A549 (cell line): ENCODE measurements at regions not wholly inside any gene's neighbourhood (a gene's known extent, or its start where the extent isn't known, plus 50 kb on each side); places are given as distances from the start of the nearest gene placed in this dataset.

ENCODE experiments used
- ATAC-seq, 2 experiments: fragments of 200-7000 bp in 1 of 2; fragments of >200 bp in 1 of 2; cut with Nextera tagmentation in 1 of 2; cut with Tn5 transposase in 1 of 2; 3 replicates each; pipeline versions ENCODE4 v1.8.0 to v1.9.1; 2018 to 2020; ENCODE audit warnings: mild to moderate bottlenecking in 1 of 2, moderate library complexity in 1 of 2
- CTCF ChIA-PET: fragments of 300-600 bp; sonication (Branson Sonifier 250); formaldehyde crosslinking; extraction: SDS; loops from one replicate; lab custom pipeline; 2021; ENCODE audit warnings: antibody characterized with exemption, inconsistent platforms; lab: Yijun Ruan, JAX
- POLR2A ChIA-PET: fragments of 350-600 bp; formaldehyde crosslinking; extraction: SDS; loops from one replicate; lab custom pipeline; 2021; ENCODE audit warnings: antibody characterized with exemption, inconsistent platforms; lab: Yijun Ruan, JAX
- DNase-seq, 2 experiments: peaks; one replicate each; pipeline versions ENCODE4 v3.0.0 to v3.0.0-alpha.2; 2011 to 2016; ENCODE audit warnings: low read depth in 1 of 2, low spot score in 1 of 2
- FAIRE-seq: peaks from 2 replicates; lab custom pipeline; 2011; peaks lifted over from hg19 to GRCh38; lab: Jason Lieb, UNC
- H3K27ac ChIP-seq, 2 experiments: fragments of >200 bp; sonication (Bioruptor Twin); formaldehyde crosslinking; 3 replicates each; pipeline ENCODE4 v1.5.1; 2016 to 2017
- H3K4me1 ChIP-seq: fragments of >200 bp; sonication (Bioruptor Twin); formaldehyde crosslinking; 3 replicates; pipeline ENCODE4 v1.6.1; 2016
- H3K4me2 ChIP-seq: fragments of >200 bp; sonication (Bioruptor Twin); formaldehyde crosslinking; 3 replicates; pipeline ENCODE4 v1.6.1; 2016
- H3K4me3 ChIP-seq: fragments of >200 bp; sonication (Bioruptor Twin); formaldehyde crosslinking; 3 replicates; pipeline ENCODE4 v1.5.1; 2016
- H3K9me3 ChIP-seq: fragments of >200 bp; sonication (Bioruptor Twin); formaldehyde crosslinking; 3 replicates; pipeline ENCODE4 v1.6.1; 2016
- CTCF ChIP-seq: fragments of >200 bp; sonication (Bioruptor Twin); formaldehyde crosslinking; IDR thresholded peaks from 3 replicates; pipeline ENCODE4 v1.5.1; 2016
- ELK1 ChIP-seq: fragments of 150-350 bp; IDR thresholded peaks from 2 replicates; pipeline ENCODE4 v1.6.1; 2014; ENCODE audit warnings: low read depth, mild to moderate bottlenecking, low read length
- ESRRA ChIP-seq: fragments of 150-350 bp; IDR thresholded peaks from 2 replicates; pipeline ENCODE4 v1.6.1; 2014; ENCODE audit warnings: mild to moderate bottlenecking, low read length, borderline replicate concordance
- FOSL2 ChIP-seq, 2 experiments: fragments of 450-650 bp in 1 of 2; fragments of >200 bp in 1 of 2; sonication (Bioruptor Twin) in 1 of 2; formaldehyde crosslinking; IDR thresholded peaks; 2 replicates each; pipeline versions ENCODE4 v1.5.0 to v1.6.1; 2016 to 2020; ENCODE audit warnings: mild to moderate bottlenecking in 1 of 2, moderate library complexity in 1 of 2
- HDAC2 ChIP-seq: fragments of 200-600 bp; sonication (generic); IDR thresholded peaks from 2 replicates; pipeline ENCODE4 v1.6.1; 2016
- HEYL ChIP-seq: fragments of 250-450 bp; sonication (Bioruptor Pico); IDR thresholded peaks from 2 replicates; pipeline ENCODE4 v1.8.0; 2021; ENCODE audit warnings: mild to moderate bottlenecking, moderate library complexity
- HMGXB4 ChIP-seq: fragments of 250-450 bp; sonication (Bioruptor Pico); IDR thresholded peaks from 2 replicates; pipeline ENCODE4 v1.5.0; 2021; ENCODE audit warnings: mild to moderate bottlenecking, moderate library complexity, borderline replicate concordance
- HOXB13 ChIP-seq: fragments of 250-450 bp; sonication (Bioruptor Pico); IDR thresholded peaks from 2 replicates; pipeline ENCODE4 v1.5.0; 2020; ENCODE audit warnings: low read depth, mild to moderate bottlenecking, moderate library complexity
- MAFK ChIP-seq: fragments of 450-650 bp; IDR thresholded peaks from 2 replicates; pipeline ENCODE4 v1.6.1; 2014; ENCODE audit not compliant: partially characterized antibody
- MAX ChIP-seq: IDR thresholded peaks from 2 replicates; pipeline ENCODE4 v1.6.1; 2012
- MAZ ChIP-seq: fragments of 150-350 bp; IDR thresholded peaks from 2 replicates; pipeline ENCODE4 v1.6.1; 2014; ENCODE audit warnings: antibody characterized with exemption, low read depth, low read length, borderline replicate concordance
- MYC ChIP-seq: IDR thresholded peaks from 2 replicates; pipeline ENCODE4 v1.6.1; 2012; ENCODE audit warnings: mild to moderate bottlenecking, inconsistent platforms, low read length, improper control_type of control experiment, borderline replicate concordance
- NFE2L2 ChIP-seq: fragments of 150-350 bp; conservative IDR thresholded peaks from 2 replicates; pipeline ENCODE4 v1.6.1; 2014; ENCODE audit warnings: low read length
- NR3C1 ChIP-seq: fragments of >200 bp; sonication (Bioruptor Twin); formaldehyde crosslinking; IDR thresholded peaks from 3 replicates; pipeline ENCODE4 v1.6.1; 2017
- PHF8 ChIP-seq: fragments of 200-600 bp; sonication (generic); IDR thresholded peaks from 2 replicates; pipeline ENCODE4 v1.6.1; 2016; ENCODE audit warnings: low read depth, mild to moderate bottlenecking, antibody characterized with exemption, moderate library complexity, borderline replicate concordance
- RAD21 ChIP-seq, 2 experiments: fragments of >200 bp in 1 of 2; sonication (Bioruptor Twin) in 1 of 2; formaldehyde crosslinking in 1 of 2; IDR thresholded peaks in 1 of 2; conservative IDR thresholded peaks in 1 of 2; 2 replicates in 1 of 2; 3 replicates in 1 of 2; pipeline ENCODE4 v1.6.1; 2012 to 2018; ENCODE audit warnings: inconsistent platforms in 1 of 2
- RFX5 ChIP-seq: fragments of 450-650 bp; IDR thresholded peaks from 2 replicates; pipeline ENCODE4 v1.7.1; 2014; ENCODE audit warnings: antibody characterized with exemption, mild to moderate bottlenecking, moderate library complexity
- RNF2 ChIP-seq: fragments of 200-600 bp; sonication (generic); IDR thresholded peaks from 2 replicates; pipeline ENCODE4 v1.6.1; 2016; ENCODE audit warnings: low read depth, mild to moderate bottlenecking, antibody characterized with exemption, moderate library complexity, borderline replicate concordance
- SMC3 ChIP-seq: fragments of >200 bp; sonication (Bioruptor Twin); formaldehyde crosslinking; IDR thresholded peaks from 3 replicates; pipeline ENCODE4 v1.6.1; 2018; ENCODE audit warnings: inconsistent platforms
- TP53 ChIP-seq: fragments of 250-450 bp; sonication (Bioruptor Pico); IDR thresholded peaks from 2 replicates; pipeline ENCODE4 v1.5.0; 2021; ENCODE audit warnings: mild to moderate bottlenecking, moderate library complexity
- USF2 ChIP-seq: fragments of 450-650 bp; IDR thresholded peaks from 2 replicates; pipeline ENCODE4 v1.6.1; 2014; ENCODE audit warnings: antibody characterized with exemption
- ZC3H11A ChIP-seq: fragments of 450-650 bp; IDR thresholded peaks from 2 replicates; pipeline ENCODE4 v1.6.1; 2014; ENCODE audit warnings: antibody characterized with exemption, mild to moderate bottlenecking
- ZFP36 ChIP-seq: fragments of 450-650 bp; IDR thresholded peaks from 2 replicates; pipeline ENCODE4 v1.6.1; 2014; ENCODE audit warnings: borderline replicate concordance; ENCODE audit not compliant: partially characterized antibody
- ZSCAN20 ChIP-seq: fragments of 250-450 bp; sonication (Bioruptor Pico); IDR thresholded peaks from 2 replicates; pipeline ENCODE4 v1.8.0; 2022; ENCODE audit warnings: mild to moderate bottlenecking, moderate library complexity
- WGBS: methylation state at CpG from one replicate; pipeline ENCODE4 v1.1.6; 2017; ENCODE audit errors: missing lambda C conversion rate; 5-methylcytosine and 5-hydroxymethylcytosine counted together

- Histone ChIP-seq H3K4me2 (no peak overlapping the region), H3K9me3 (no peaks in the 10 kb centered on the region), H3K4me1 (peaks cover 43% of the 10 kb centered on the region), H3K27ac (no peak overlapping the region), H3K4me3 (no peak overlapping the region)
- WGBS, result 66% methylated on average over 4 of the region's 5 CpGs
- no peak for TF ChIP-seq HMGXB4 (CRISPR knock-in tag)
- no peak for TF ChIP-seq ELK1
- TF ChIP-seq RNF2, result no peak
- no peak for TF ChIP-seq SMC3
- no peak for TF ChIP-seq NR3C1
- no peak for TF ChIP-seq MAFK
- no peak for TF ChIP-seq RFX5
- no peak for TF ChIP-seq HEYL (CRISPR knock-in tag)
- ATAC-seq (no peak), DNase-seq (no peak), FAIRE-seq (no peak)
- ChIA-PET POLR2A (no interaction called here), CTCF (interaction anchor here (1.4 kb wide), 1 partner anchor 16 kb away, joined by 3 read pairs; no protein-coding TSS in a partner anchor)
Measured at GRCh38 chr9:89996116-89996515, 391.3 kb downstream of the GADD45G start.

GRCh38 chr9:89996773-89997172 lies 392.0 kb downstream of the GADD45G start:
- H3K9me3 ChIP-seq, result no peaks in the 10 kb centered on the region
- ChIA-PET POLR2A (no interaction called here), CTCF (no interaction called here)
- peak in 1 of 2 experiments; percentile 44 for DNase-seq
- FAIRE-seq, result no peak
- ATAC-seq, result no peak
- WGBS, result 77% methylated on average over 3 of the region's 3 CpGs
- H3K4me2 ChIP-seq, result 0 out of 3 replicates have a peak overlapping the region, but pooled peaks have one; percentile 29
- no peak overlapping the region for H3K27ac ChIP-seq
- H3K4me3 ChIP-seq, result no peak overlapping the region
- no peak for TF ChIP-seq HDAC2
- TF ChIP-seq SMC3, result peak; percentile 37; the same call in 2 of the 3 replicates
- TF ChIP-seq RAD21 (conservative IDR thresholded peaks at IDR 0.05 in 1 of 2, IDR thresholded peaks at IDR 0.05 in 1 of 2), result peak; percentile 25 to 43; a peak in 4 of 5 replicates
- TF ChIP-seq TP53, result no peak
- no peak for TF ChIP-seq NFE2L2
- TF ChIP-seq MYC, result no peak
- TF ChIP-seq ESRRA, result no peak
- TF ChIP-seq CTCF, result peak; percentile 21; the same call in 1 of the 3 replicates
- TF ChIP-seq MAX, result no peak
- no peak for TF ChIP-seq ZC3H11A
- H3K4me1 ChIP-seq, result peaks cover 44% of the 10 kb centered on the region

GRCh38 chr9:89998633-89999032 lies 393.8 kb downstream of the GADD45G start:
- Histone ChIP-seq H3K27ac (peak overlapping the region in 1 of 2 experiments; percentile 85; a peak in 1 of 6 replicates), H3K4me2 (no peak overlapping the region), H3K4me3 (no peak overlapping the region), H3K4me1 (peaks cover 39% of the 10 kb centered on the region), H3K9me3 (no peaks in the 10 kb centered on the region)
- ChIA-PET CTCF (interaction anchor here (0.6 to 1.2 kb wide), 5 partner anchors 16 to 927 kb away, joined by 3 read pairs; no protein-coding TSS in a partner anchor), POLR2A (no interaction called here)
- 95% methylated on average over 3 of the region's 3 CpGs for WGBS
- ATAC-seq (no peak), FAIRE-seq (no peak), DNase-seq (no peak)
- TF ChIP-seq RAD21 (conservative IDR thresholded peaks at IDR 0.05 in 1 of 2, IDR thresholded peaks at IDR 0.05 in 1 of 2) (no peak), PHF8 (no peak), USF2 (no peak), MAZ (no peak), ZSCAN20 (CRISPR knock-in tag) (no peak), SMC3 (no peak), MAX (no peak), FOSL2 (IDR thresholded peaks at IDR 0.05) (no peak), FOSL2 (CRISPR knock-in tag; IDR thresholded peaks at IDR 0.05) (no peak), HOXB13 (no peak), ZFP36 (no peak)
